GM18502 (cell line): ENCODE measurements at regions not wholly inside any gene's neighbourhood (a gene's known extent, or its start where the extent isn't known, plus 50 kb on each side); places are given as distances from the start of the nearest gene placed in this dataset.

Experiments
- ATAC-seq: cut with Tn5 transposase; IDR thresholded peaks from one replicate; pipeline ENCODE4 v1.9.1; 2021; ENCODE audit warnings: mild to moderate bottlenecking; ENCODE audit not compliant: unreplicated experiment, poor library complexity

GRCh38 chrX:68908071-68908470 is 79.2 kb downstream of the EFNB1 start:
- no peak for ATAC-seq

GRCh38 chrX:68902706-68903504 is 74.1 kb downstream of the EFNB1 start:
- no peak for ATAC-seq

GRCh38 chrX:68901519-68901918 is 72.7 kb downstream of the EFNB1 start:
- ATAC-seq = no peak

GRCh38 chrX:68898598-68898997 is 69.8 kb downstream of the EFNB1 start:
- no peak for ATAC-seq

- no peak for ATAC-seq
Measured at GRCh38 chrX:68897118-68897945, 68.5 kb downstream of the EFNB1 start.

- no peak for ATAC-seq
Measured at GRCh38 chrX:68896581-68896980, 67.8 kb downstream of the EFNB1 start.

GRCh38 chrX:68895778-68896177 is 67.0 kb downstream of the EFNB1 start:
- no peak for ATAC-seq

GRCh38 chrX:68895341-68895755 is 66.5 kb downstream of the EFNB1 start:
- ATAC-seq = no peak

GRCh38 chrX:68894513-68895340 is 65.9 kb downstream of the EFNB1 start:
- no peak for ATAC-seq

- ATAC-seq = no peak
Measured at GRCh38 chrX:68894142-68894512, 65.3 kb downstream of the EFNB1 start.

- no peak for ATAC-seq
Measured at GRCh38 chrX:68892651-68893050, 63.8 kb downstream of the EFNB1 start.

- ATAC-seq = no peak
Measured at GRCh38 chrX:68892134-68892533, 63.3 kb downstream of the EFNB1 start.
